ENCODE measurements at regions not wholly inside any gene's neighbourhood (a gene's known extent, or its start where the extent isn't known, plus 50 kb on each side); places are given as distances from the start of the nearest gene placed in this dataset.
A peak's percentile ranks its signal among the peaks of the same experiment; 100 is the strongest.

DNA sequence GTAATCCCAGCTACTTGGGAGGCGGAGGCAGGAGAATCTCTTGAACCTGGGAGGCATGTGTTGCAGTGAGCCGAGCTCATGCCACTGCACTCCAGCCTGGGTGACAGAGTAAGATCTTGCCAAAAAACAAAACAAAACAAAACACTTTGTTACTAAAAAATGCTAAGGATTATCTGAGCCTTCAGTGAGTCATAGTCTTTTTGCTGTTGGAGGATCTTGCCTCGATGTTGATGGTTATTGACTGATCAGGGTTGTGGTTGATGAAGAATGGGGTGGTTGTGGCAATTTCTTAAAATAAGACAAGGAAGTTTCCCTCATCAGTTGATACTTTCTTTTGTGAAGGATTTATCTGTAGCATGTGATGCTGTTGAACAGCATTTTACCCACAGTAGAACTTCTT is 196.8 kb upstream of the HDDC2 start:
- DNase-seq = no peak

DNA sequence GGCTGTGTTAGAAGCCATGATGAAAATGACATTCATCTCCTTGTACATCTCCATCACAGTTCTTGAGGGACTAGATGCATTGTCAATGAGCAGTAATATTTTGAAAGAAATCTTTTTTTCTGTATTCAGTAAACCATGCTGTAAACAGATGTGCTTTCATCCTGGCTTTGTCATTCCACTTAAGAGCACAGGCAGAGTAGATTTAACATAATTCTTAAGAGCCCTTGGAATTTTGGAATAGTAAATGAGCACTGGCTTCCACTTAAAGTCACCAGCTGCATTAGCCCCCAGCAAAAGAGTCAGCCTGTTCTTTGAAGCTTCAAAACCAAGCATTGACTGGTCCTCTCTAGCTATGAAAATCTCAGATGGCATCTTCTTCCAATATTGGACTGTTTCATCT is 197.8 kb upstream of the HDDC2 start:
- no peak for DNase-seq

DNA sequence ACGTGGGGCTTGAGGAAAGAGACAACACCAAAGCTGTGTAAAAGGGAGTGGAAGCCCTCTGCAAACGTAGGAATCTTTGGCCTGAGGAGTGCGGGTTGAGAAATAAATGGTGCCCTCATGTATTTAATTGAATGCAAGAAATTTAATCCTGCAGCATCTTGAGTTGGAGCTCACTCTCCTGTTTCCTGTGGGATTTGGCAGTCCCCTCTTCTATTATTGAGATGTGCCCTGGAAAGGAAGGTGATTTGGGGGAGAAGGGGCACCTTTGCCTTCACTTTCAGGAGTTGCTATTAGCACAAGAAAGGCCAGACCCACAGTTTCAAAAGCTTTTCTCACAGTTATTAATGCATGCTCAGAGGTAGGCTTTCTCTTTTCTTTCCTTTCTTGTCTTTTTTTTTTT is 201.4 kb upstream of the HDDC2 start:
- no peak for DNase-seq

DNA sequence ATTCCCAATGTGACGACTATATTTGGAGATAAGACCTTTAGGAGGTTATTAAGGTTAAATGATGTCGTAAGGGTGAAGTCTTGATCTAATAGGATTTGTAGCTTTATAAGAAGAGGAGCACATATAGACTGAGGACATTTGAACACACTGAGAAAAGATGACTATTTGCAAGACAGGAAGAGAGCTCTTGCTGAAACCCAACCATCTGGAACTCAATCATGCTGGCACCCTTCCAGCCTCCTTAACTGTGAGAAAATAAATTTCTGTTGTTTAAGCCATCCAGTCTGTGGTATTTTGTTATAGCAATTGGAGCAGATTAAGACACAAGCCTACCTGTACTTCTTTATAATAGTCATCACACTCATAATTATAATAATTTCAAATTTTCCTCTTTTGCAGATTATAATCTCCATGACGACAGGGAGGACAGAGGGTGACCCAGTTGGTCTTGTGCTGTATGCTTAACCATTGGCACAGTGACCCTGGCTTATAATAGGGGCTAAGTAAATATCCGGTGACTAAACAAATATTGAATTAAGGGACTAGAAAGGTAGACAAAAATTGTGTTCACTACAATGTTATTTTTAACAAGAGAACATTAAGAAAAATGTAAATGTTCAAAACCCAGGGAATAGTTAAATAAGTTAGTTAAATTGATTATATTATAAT is 206.4 kb upstream of the HDDC2 start:
- DNase-seq = peak; percentile 100

DNA sequence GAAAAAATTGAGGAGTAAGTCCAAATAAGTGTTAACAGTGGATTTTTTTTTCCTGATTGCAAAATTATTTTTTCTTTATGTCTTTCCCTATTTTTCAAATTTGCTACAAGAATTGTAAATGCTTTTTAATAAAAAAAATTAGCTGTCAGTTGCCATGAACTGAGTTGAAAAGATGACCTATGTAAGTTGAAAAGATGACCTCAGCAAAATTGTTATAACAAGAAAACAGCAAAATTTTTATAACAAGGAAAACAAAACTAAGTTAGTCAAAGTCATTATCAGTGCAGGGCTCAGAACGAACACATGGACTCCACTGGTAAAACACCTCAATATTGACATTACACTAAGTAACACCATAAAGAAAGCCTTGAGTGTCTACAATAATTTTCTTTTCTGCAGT is 207.0 kb upstream of the HDDC2 start:
- no peak for DNase-seq

DNA sequence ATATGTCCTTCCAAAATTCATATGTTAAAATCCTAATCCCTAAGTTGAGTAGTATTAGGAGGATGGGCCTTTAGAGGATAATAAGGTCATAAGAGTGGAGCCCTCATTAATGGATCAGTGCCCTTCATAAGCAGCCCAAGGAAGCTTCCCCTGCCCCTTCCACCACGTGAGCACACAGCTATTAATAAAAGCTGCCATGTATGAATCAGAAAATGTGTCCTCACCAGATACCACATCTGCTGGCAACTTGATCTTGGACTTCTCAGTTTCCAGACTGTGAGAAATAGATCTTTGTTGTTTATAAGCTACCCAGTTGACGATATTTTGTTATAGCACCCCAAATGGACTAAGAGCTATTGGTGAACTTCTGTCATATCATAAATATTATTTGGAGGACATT is 207.7 kb upstream of the HDDC2 start:
- DNase-seq = no peak

DNA sequence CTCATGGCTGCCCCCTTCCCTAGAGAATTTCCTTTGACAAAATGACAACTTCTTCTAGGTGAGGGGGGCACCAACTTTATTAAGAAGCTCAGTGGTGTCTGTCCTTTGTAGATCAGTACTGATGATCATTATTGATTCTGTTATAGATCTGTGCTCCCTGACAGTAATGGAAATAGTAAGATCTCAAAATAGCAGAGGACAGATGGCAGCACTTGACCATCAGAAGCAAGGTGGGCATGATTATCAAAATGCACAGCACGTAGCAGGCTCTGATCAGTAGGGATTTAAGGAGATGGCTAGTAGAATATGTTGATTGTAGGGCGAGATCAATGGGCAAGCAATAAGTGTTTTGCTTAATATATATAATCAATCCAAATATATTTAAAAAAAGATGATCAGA is 208.6 kb upstream of the HDDC2 start:
- DNase-seq = no peak

DNA sequence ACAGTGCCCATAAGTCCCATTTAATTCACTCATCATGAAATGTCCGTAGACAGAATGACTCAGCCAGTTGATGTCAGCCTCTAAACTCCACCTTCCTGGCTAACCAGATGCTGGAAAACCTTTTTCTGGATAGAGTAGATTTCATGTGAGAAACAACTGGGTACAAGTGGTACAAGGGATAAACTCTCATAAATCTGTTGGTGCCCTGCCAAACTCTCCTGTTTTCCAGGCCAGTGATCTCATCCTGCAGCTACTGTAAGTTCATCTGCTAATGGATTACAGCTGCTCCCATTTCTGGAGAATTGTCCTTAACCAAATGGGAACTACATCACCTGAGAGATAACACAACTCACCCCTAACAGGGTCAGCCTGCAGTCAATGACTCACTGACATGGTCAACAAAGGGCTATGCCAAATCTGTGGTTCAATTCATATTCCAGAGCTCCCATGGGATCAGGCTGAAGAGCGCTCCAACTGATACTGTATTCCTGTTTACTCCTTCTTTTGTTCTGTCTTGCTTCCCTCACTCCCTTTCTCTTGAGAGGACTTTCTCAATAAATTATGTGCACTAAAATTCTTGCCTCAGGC is 210.1 kb upstream of the HDDC2 start:
- peak; percentile 100 for DNase-seq

DNA sequence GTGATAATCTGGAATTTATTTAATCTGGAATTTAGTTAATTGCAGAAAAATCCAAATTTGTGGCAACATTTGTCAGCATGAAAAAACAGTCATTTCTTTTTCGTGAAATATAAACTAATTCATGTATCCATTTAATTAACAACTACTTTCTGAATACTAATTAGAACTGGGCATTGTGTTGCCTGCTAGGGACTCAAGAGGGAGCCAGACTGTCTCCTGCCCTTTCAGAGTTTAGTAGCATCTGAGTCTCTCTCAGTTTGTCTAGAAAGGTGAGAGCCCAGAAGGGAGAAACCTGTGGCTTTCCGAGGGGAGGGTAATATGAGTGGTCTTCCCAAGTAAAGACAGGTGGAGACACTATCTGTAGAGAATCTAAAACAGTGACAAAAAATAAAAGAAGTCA is 210.9 kb upstream of the HDDC2 start:
- peak; percentile 53 for DNase-seq

DNA sequence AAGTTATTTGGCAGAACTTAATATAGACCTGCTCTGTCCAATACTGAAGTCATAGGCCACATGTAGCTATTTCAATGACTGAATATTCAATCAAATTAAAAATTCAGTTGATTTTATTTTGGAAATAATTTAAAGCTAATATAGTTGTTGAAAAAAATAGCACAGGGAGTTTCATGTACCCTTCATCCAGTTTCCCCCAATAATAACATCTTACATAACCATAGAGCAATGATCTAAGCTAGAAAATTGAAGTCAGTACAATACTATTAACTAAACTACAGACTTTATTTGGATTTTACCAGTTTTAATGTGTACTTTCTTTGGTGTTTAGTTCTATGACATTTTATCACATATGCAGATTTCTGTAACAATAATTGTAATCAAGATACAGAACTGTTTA is 212.2 kb upstream of the HDDC2 start:
- DNase-seq = no peak

DNA sequence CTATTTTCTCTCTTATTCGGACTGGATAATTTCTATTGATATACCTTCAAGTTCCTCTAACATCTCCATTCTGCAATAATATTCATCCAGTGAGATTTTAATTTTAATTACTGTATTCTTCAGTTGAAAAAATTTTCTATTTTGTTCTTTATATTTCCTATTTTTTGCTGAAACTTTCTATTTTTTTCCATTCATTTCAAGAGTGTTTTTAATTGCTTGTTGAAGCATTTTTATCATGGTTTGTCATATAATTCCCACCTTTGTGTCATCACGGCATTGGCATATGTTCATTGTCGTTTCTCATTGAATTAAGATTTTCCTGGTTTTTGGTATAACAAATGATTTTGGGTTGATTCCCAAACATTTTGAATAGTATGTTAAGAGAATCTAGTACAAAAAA is 214.9 kb upstream of the HDDC2 start:
- DNase-seq = no peak

DNA sequence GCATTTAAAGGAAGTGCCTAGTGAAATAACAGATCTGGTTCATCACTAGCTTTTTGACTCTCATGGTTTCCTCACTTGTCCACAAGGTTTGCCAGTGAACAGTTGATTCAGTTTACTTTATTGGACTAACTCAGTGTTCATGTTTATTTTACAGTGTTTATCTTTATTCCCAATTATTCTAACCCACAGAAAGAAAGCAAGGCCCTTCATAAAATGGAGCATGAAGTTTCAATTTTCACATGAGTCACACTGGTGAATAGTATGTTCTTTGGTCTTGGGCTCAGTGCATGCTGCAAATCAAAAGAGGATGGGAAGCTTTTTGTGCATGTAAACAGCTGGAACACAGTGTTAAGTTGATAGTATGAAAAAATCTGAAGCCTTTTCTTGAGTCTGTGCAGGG is 217.6 kb upstream of the HDDC2 start:
- peak; percentile 62 for DNase-seq

DNA sequence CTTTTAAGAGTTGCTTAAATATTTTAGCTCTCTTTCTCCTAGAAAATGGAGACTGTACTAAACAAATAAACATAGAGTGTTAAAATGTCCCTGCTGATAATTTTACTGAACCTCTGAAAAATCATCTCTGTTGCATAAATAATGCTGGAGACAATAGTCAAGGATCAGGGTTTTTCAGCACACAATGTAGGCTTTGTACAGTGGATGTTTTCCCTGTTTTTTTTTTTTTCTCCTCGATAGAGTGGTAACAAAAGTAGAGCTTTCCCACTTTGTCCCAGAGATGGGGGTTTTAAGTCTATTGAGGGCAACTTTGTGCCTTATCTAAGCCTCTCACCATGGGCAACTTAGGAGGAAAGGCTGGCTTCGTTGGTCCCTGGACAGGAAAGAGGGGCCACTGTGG is 222.6 kb upstream of the HDDC2 start:
- DNase-seq = no peak

DNA sequence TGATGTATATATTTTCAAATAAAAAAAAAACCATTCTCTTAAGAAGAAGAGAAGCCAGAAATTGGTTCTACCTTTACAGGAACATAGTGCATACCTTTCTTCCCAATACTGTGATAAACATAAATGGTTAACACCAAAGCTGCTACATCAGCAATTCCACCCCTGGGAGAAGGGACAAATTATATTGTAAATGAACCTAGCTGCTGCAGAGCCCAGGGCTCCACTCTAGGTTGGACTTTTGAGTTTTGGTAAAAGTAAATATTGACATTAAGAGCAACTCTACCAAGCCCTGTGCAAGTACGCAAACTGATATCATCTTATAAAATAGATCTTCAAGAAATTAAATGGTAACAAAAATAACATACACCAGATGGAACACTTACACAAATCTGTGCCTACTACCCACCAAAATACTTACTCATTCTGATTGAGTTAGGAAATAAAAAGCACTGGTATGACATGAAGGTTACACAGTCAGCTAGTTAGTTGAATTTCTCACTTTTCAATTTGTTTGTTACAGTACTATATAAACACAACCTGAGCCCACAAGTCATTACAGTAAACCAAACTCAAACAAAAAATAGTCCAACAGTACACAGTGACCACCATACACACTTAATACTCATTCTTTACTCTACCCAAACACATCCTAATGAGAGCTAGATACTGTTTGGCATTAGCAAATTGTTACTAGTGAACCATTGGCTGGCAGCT is 223.3 kb upstream of the HEY2 start:
- no peak for DNase-seq

DNA sequence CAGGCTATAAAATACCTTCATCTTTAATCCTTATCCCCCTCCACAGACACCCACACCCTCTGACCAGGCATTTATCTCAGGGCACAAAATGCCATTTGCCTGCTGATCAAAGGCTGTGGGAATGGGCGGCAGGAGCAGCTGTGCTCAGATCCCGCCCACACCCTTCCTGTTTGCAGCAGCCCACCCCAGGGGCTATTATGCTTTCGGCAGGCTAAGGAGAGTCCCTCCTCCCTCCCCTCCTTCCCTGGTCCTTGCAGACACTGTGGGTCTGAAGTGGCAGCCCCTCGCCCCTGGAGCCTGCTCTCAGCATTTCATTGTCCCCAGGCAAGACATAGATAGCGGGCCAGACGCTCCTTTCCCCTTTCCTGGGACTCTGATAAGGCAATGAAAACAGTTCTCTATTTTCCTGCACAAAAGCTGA is 220.8 kb upstream of the HEY2 start:
- no peak for DNase-seq

DNA sequence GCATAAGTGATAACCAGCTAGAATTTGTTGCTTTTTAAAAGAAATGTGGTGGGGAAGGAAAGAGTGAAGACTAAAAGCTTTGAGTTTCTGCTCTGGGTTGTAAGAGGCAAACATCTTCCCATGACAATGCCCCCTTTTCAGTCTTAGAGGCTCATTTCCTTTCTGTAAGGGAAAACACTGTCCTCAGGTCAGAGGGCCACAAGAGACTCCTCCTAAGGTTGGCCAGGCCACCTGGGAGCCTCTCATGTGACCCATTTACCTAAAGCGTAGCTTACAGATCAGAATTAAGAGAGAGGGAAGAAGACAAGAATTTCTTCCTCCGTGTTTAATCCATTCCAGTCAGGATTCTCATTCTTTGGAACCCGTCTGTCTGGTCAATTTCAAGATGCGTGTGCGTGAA is 220.4 kb upstream of the HEY2 start:
- DNase-seq = no peak

DNA sequence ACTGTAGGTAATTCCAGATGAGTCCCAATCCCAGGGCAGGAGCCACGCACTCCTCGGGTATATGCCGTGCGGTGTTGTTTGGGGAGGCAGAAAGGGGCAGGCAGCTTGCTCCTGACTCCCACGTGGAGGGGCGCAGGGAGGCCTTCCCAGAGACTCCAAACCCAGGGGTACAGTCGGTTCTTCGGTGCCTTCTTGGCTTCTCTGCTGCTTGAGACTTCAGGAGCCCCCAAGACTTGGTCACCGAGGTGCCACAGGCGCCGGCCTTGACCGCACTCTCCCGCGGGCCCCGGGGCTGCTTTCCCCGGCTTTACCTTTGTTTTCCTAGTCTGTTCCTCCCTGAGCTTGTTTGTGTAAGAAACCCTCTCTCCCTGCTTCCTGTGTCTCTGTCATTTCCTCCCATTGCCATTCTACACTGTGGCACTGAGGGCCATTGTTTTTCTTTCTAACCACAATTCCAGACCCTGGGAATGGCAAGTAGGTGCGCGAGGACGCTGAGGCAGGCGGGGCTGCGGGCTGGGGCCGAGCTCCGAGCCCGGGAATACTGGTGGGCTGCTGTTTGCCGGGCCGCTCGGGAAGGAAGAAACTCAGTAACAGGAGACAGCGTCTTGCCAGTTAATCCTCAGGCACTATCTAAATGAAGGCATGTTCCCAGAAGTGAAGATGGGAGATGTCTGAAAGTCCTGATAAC is 215.6 kb upstream of the HEY2 start:
- peak; percentile 42 for DNase-seq

DNA sequence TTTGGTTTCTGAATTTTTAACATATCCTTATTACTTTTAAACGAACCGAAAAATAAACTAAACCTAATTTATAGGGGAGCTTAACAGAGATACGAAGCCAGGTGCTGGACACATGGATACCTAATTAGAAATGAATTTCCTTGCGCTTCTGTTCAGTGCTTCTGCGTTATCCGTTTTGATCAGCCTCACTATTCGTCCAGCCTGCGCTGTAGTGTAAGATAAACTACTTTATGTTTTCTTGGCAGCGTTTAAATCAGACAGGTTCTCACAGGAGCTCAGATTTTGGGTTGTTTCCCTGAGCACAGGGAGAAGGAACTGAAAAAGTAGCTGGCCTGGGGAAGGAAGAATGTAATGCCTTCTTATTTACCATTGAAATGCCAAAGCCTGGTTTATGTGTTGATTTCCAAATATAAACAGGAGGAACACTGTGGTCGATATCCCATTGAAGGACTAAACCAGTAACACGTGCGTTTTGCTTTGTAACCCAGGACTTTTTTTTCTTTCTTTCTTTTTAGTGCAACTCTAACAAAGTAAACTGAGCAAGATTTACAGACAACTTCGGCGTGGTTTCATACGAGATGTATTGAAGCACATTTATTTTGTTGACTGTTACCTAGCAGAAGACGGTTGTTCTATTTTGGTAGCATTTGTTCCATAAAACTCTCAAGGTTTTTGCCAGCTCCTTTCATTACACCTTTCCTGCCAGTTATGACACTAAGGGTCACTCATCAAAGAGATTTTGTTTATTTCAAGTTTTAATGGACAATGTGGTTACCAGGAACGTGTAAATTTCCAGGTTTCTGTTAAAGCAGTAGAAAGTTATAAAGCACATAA is 214.8 kb upstream of the HEY2 start:
- DNase-seq = no peak

DNA sequence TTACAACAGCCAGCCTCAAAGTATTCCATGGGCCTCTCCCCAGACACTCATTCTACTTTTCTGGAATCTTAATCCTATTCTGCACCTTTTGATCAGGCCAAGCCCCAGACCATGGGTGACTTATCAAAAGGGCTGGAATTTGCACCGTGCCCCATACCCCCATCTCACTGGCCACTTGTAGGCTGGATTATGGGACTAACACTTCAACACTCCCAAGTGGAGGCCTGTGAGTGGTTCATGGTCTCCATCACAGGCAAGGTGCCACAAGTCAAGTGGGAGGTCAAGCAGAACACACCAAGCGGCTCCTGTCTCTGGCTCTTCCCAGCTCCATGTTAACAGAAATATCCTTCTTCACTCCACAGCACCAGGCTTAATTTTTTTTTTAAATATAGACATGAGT is 212.3 kb upstream of the HEY2 start:
- no peak for DNase-seq

DNA sequence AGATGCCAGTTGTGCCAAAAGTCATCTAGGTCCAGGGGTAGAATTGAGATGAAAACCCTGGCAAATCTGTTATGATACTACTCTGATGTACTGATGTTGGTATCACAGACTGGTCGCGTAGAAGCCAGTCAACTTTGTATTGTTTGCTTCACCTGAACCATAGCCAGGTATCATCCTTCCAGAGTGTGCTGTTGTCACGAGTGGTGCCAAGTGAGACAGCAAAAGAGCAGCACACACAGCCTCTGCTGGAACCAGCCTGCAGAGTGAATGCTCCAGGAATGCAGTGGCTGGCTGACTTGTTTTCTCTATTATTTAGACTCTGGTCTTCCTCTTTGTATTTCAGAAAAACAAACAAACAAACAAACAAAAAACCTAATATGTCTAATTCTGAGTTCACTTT is 209.5 kb upstream of the HEY2 start:
- DNase-seq = no peak

DNA sequence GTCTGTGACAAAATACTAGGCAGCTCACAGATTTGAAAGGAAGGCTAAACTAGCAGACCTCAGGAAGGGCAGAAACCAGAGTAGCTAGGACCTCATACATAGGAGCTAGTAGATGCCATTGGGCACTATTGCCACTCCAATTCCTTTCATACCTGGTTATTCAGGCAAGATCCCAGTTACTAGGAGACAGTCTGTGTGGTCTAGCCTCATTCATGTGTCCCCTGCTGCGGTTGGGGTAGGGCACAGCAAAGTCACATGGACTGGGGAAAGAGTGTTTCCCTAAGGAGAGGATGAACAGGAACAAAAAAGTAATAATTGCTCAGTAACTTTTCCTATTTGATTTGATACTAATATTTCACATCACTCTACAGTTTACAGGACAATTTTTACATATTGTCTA is 204.6 kb upstream of the HEY2 start:
- DNase-seq = no peak

DNA sequence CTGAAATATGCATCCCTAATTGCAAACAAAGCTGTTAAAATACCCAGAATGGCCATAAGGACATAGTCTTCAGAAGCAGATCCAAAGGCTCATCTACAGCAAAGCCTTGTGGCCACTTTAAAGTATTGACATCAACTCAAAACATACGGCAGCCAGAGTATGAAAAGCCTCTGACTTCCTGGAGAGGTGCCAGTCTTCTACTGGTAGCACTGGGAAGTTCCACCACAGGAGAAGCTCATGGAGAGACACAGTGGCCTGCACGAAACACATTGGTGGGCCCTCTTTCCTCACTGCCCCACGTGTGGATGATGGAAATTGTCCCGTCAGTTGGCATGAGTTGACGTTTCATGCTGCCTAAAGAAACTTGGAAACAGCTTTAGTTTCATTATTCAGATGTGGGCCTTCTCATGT is 202.6 kb upstream of the HEY2 start:
- peak; percentile 43 for DNase-seq

DNA sequence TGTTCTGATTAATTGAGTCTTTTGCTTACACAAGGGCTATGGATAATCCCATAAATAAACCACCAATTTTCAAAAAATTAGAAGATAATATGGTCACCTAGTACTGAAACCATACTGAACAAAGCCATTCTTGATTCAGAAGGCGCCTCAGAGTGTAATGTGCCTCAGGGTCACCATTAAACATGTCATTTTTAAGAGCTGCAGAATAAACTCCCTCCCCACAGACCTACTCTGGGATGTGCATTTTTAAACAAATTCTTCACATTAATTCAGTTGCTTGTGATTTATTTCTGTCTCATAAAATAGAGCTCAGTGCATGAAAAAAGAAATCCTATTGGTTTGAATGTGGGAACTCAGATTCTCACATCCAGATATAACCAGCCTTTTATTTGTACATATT is 202.1 kb upstream of the HEY2 start:
- DNase-seq = no peak

Measured in NCI-H2029 treated with DMSO at 0.1 percent for 48 hours (cell line).